Progenitor cell of endocrine pancreas (in vitro differentiated cells): ENCODE measurements at regions not wholly inside any gene's neighbourhood (a gene's known extent, or its start where the extent isn't known, plus 50 kb on each side); places are given as distances from the start of the nearest gene placed in this dataset.

ENCODE experiments used
- DNase-seq: peaks from one replicate; pipeline ENCODE4 v3.0.0; 2021; ENCODE audit warnings: low spot score; ENCODE audit not compliant: unreplicated experiment
- H3K27ac Mint-ChIP-seq: 2 replicates; pipeline ENCODE4 v1.8.0; 2021; ENCODE audit warnings: mild to moderate bottlenecking, moderate library complexity, mixed read lengths
- H3K27me3 Mint-ChIP-seq: 2 replicates; pipeline ENCODE4 v1.8.0; 2021; ENCODE audit warnings: mixed read lengths
- H3K36me3 Mint-ChIP-seq: 2 replicates; pipeline ENCODE4 v1.8.0; 2022; ENCODE audit warnings: mixed read lengths; ENCODE audit not compliant: insufficient read depth
- H3K4me1 Mint-ChIP-seq: 2 replicates; pipeline ENCODE4 v1.8.0; 2021; ENCODE audit warnings: low read depth, mixed read lengths
- H3K4me3 Mint-ChIP-seq: 2 replicates; pipeline ENCODE4 v1.8.0; 2021; ENCODE audit warnings: low read depth, mild to moderate bottlenecking, moderate library complexity, mixed read lengths
- H3K9me3 Mint-ChIP-seq: 2 replicates; pipeline ENCODE4 v1.8.0; 2021; ENCODE audit warnings: low read depth, mixed read lengths
- TF ChIP-seq, protein P1 (sequence below): fragments of 200-600 bp; sonication (generic); IDR thresholded peaks from one replicate; pipeline ENCODE4 v1.5.0; 2021; ENCODE audit warnings: antibody characterized with exemption, mild to moderate bottlenecking; ENCODE audit not compliant: unreplicated experiment

DNA sequence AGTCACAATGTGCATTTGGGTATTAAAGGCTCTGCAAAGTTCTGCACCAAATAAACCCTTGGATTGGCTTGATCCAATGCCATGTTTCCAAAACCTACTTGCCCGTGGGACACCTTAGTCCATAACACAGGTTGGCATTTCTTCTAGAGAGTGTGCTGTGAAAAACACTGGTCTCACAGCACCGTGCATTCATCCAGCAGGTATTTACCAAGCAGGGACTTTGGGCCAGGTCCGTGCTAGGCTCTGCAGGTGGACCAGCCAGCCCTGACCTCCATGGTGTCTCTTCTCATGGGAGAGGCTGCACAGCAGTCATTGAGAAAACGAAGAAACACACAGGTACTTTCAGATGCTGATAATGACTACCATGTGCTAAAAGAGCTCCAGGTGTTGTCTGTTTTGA, 112.6 kb downstream of the CDH26 start:
- DNase-seq = no peak
- Mint-ChIP-seq H3K9me3 (peaks cover 14% of the 10 kb centered on the region), H3K36me3 (peaks cover 3% of the 10 kb centered on the region), H3K27ac (no peak overlapping the region), H3K27me3 (peaks cover 17% of the 10 kb centered on the region), H3K4me3 (no peak overlapping the region), H3K4me1 (no peaks in the 10 kb centered on the region)
- TF ChIP-seq, protein P1, sequence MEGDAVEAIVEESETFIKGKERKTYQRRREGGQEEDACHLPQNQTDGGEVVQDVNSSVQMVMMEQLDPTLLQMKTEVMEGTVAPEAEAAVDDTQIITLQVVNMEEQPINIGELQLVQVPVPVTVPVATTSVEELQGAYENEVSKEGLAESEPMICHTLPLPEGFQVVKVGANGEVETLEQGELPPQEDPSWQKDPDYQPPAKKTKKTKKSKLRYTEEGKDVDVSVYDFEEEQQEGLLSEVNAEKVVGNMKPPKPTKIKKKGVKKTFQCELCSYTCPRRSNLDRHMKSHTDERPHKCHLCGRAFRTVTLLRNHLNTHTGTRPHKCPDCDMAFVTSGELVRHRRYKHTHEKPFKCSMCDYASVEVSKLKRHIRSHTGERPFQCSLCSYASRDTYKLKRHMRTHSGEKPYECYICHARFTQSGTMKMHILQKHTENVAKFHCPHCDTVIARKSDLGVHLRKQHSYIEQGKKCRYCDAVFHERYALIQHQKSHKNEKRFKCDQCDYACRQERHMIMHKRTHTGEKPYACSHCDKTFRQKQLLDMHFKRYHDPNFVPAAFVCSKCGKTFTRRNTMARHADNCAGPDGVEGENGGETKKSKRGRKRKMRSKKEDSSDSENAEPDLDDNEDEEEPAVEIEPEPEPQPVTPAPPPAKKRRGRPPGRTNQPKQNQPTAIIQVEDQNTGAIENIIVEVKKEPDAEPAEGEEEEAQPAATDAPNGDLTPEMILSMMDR = no peak

GRCh38 chr20:60071965-60072364, 113.7 kb downstream of the CDH26 start:
- Mint-ChIP-seq H3K36me3 (no peaks in the 10 kb centered on the region), H3K27ac (no peak overlapping the region), H3K9me3 (peaks cover 8% of the 10 kb centered on the region), H3K4me3 (no peak overlapping the region), H3K4me1 (no peaks in the 10 kb centered on the region), H3K27me3 (peaks cover 17% of the 10 kb centered on the region)
- DNase-seq = no peak
- TF ChIP-seq, protein P1 = no peak

DNA sequence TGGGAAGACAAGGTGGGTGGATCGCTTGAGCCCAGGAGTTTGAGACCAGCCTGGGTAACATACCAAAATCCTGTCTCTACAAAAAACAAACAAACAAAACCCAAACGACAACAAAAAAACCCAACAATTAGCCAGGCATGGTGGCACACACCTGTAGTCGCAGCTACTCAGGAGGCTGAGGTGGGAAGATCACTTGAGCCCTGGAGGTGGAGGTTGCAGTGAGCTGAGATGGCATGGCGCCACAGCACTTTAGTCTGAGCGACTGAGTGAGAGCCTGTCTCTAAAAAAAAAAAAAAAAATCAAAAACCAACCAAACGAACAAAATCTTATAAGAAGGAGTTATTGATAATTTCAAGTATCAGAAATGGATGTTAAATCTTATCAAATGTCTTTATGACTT, 114.9 kb downstream of the CDH26 start:
- TF ChIP-seq, protein P1 = no peak
- Mint-ChIP-seq H3K4me3 (no peak overlapping the region), H3K27me3 (peaks cover 16% of the 10 kb centered on the region), H3K4me1 (no peaks in the 10 kb centered on the region), H3K9me3 (peaks cover 8% of the 10 kb centered on the region), H3K27ac (no peak overlapping the region), H3K36me3 (no peaks in the 10 kb centered on the region)
- DNase-seq = no peak

DNA sequence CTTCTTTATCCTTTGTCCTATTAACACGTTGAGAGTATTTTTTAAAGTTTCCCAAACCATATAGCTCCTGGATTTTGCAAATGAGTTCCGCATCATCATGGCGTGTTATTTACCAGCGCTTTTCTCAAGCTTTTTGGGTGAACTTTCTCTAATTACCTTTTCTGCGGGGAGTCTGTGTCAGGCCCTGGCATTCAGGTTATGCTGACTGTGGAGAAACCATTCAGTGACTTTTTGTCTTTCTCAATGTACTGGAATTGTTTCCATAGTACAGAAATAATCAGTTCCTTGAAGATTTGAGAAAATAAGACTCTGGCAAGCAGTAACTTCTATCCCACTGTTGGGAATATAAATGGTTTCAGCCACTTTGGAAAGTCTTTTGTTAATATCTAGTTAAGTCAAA, 115.3 kb downstream of the CDH26 start:
- DNase-seq = no peak
- H3K36me3 Mint-ChIP-seq = no peaks in the 10 kb centered on the region
- no peaks in the 10 kb centered on the region for H3K4me1 Mint-ChIP-seq
- no peak overlapping the region for H3K4me3 Mint-ChIP-seq
- H3K9me3 Mint-ChIP-seq = peaks cover 8% of the 10 kb centered on the region
- no peak overlapping the region for H3K27ac Mint-ChIP-seq
- H3K27me3 Mint-ChIP-seq = peaks cover 15% of the 10 kb centered on the region
- TF ChIP-seq, protein P1 = no peak

DNA sequence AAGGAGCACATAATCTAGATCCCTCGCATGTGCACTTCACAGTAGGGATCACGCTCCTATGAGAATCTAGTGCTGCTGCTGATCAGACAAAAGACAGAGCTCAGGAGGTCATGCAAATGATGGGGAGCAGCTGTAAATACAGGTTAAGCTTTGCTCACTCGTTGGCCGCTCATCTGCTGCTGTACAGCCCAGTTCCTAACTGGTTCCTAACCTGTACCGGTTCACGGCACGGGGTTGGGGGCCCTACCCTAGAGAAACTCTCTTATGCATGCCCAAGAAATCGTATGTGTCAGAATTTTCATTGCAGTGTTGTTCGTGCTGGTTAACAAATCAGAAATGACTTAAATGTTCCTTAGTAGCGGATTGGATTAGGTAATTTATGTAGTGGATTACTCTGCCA, 116.1 kb downstream of the CDH26 start:
- peaks cover 8% of the 10 kb centered on the region for H3K9me3 Mint-ChIP-seq
- H3K36me3 Mint-ChIP-seq = no peaks in the 10 kb centered on the region
- H3K27me3 Mint-ChIP-seq = peaks cover 12% of the 10 kb centered on the region
- H3K4me1 Mint-ChIP-seq = no peaks in the 10 kb centered on the region
- TF ChIP-seq, protein P1 = no peak
- no peak overlapping the region for H3K27ac Mint-ChIP-seq
- DNase-seq = no peak
- H3K4me3 Mint-ChIP-seq = no peak overlapping the region
